ENCODE measurements at regions not wholly inside any gene's neighbourhood (a gene's known extent, or its start where the extent isn't known, plus 50 kb on each side); places are given as distances from the start of the nearest gene placed in this dataset.

- TF ChIP-seq TAF1 (IDR thresholded peaks at IDR 0.05; ENCODE audit: borderline replicate concordance, low read depth, low read length) (no peak), POLR2A (IDR thresholded peaks at IDR 0.05; ENCODE audit: low read depth, low read length) (no peak), POLR2AphosphoS5 (IDR thresholded peaks at IDR 0.05; ENCODE audit: low read depth, low read length) (no peak)
These were observed 429.4 kb upstream of the PROK2 start for GRCh38 chr3:72214066-72214951.
